K562 (cell line): ENCODE measurements at regions not wholly inside any gene's neighbourhood (a gene's known extent, or its start where the extent isn't known, plus 50 kb on each side); places are given as distances from the start of the nearest gene placed in this dataset.
A peak's percentile ranks its signal among the peaks of the same experiment; 100 is the strongest.

Experiments
- ESRRA ChIP-seq: fragments of 450-650 bp; IDR thresholded peaks from 2 replicates; pipeline ENCODE4 v1.6.1; 2014; ENCODE audit warnings: low read depth, mild to moderate bottlenecking, moderate library complexity, borderline replicate concordance
- JUN ChIP-seq, 2 experiments: sonication (generic) in 1 of 2; formaldehyde crosslinking in 1 of 2; IDR thresholded peaks; 2 replicates each; pipeline versions ENCODE4 v1.6.1 to v1.8.0; 2012 to 2022; ENCODE audit warnings: borderline replicate concordance in 2 of 2, mild to moderate bottlenecking in 2 of 2, improper control_type of control experiment in 1 of 2, low read depth in 1 of 2, low read length in 1 of 2, missing genetic modification reagents in 1 of 2
- PHB ChIP-seq: fragments of 250-450 bp; sonication (Bioruptor Pico); IDR thresholded peaks from 2 replicates; pipeline ENCODE4 v1.5.0; 2021
- SMAD3 ChIP-seq: fragments of 450-650 bp; formaldehyde crosslinking; conservative IDR thresholded peaks from 2 replicates; pipeline ENCODE4 v1.4.0; 2020; ENCODE audit warnings: mild to moderate bottlenecking
- SMARCA4 ChIP-seq: fragments of 450-650 bp; IDR thresholded peaks from 2 replicates; pipeline ENCODE4 v1.6.1; 2016
- SRSF7 ChIP-seq: fragments of 200-400 bp; formaldehyde crosslinking; optimal IDR thresholded peaks from 2 replicates; pipeline ENCODE3; 2017; ENCODE audit warnings: mild to moderate bottlenecking, low read depth, low read length
- TAF1 ChIP-seq: IDR thresholded peaks from 2 replicates; pipeline ENCODE4 v1.6.1; 2011; ENCODE audit warnings: mild to moderate bottlenecking, low read length, moderate library complexity; ENCODE audit not compliant: insufficient read depth, control insufficient read depth, severe bottlenecking; ENCODE audit errors: extremely low read depth
- ZFPM2 ChIP-seq: fragments of 250-450 bp; sonication (Bioruptor Pico); IDR thresholded peaks from 2 replicates; pipeline ENCODE4 v1.5.1; 2022; ENCODE audit warnings: mild to moderate bottlenecking
- ZNF121 ChIP-seq: sonication (generic); formaldehyde crosslinking; conservative IDR thresholded peaks from 2 replicates; pipeline ENCODE4 v1.8.0; 2022; ENCODE audit warnings: missing genetic modification reagents
- ZNF263 ChIP-seq: sonication (generic); formaldehyde crosslinking; IDR thresholded peaks from 2 replicates; pipeline ENCODE4 v1.8.0; 2022; ENCODE audit warnings: mild to moderate bottlenecking, missing genetic modification reagents, borderline replicate concordance
- ZNF354B ChIP-seq: fragments of 250-450 bp; sonication (Bioruptor Pico); IDR thresholded peaks from 2 replicates; pipeline ENCODE4 v1.4.0; 2020
- ZNF408 ChIP-seq: fragments of 250-450 bp; sonication (Bioruptor Pico); IDR thresholded peaks from 2 replicates; pipeline ENCODE4 v1.4.0; 2020; ENCODE audit warnings: low read depth, mild to moderate bottlenecking, moderate library complexity
- ZNF431 ChIP-seq: sonication (generic); formaldehyde crosslinking; IDR thresholded peaks from 2 replicates; pipeline ENCODE4 v1.8.0; 2022; ENCODE audit warnings: mild to moderate bottlenecking, missing genetic modification reagents
- ZNF444 ChIP-seq: fragments of 250-450 bp; sonication (Bioruptor Pico); IDR thresholded peaks from 2 replicates; pipeline ENCODE4 v1.4.0; 2020; ENCODE audit warnings: mild to moderate bottlenecking, moderate library complexity
- ZNF57 ChIP-seq: fragments of 450-650 bp; formaldehyde crosslinking; IDR thresholded peaks from 2 replicates; pipeline ENCODE4 v1.4.0; 2020; ENCODE audit warnings: mild to moderate bottlenecking, moderate library complexity
- ZNF668 ChIP-seq: fragments of 250-450 bp; sonication (Bioruptor Pico); IDR thresholded peaks from 2 replicates; pipeline ENCODE4 v1.8.0; 2022; ENCODE audit warnings: mild to moderate bottlenecking, inconsistent platforms
- TF ChIP-seq, protein P1 (sequence below), 3 experiments: fragments of 200-800 bp in 1 of 3; sonication (Bioruptor generic) in 1 of 3; sonication (generic) in 1 of 3; formaldehyde crosslinking in 1 of 3; IDR thresholded peaks; 2 replicates each; pipeline versions ENCODE4 v1.6.1 to v1.8.0; 2016 to 2022; ENCODE audit warnings: mild to moderate bottlenecking in 2 of 3, missing compliant biosample characterization in 2 of 3, missing genetic modification characterization in 2 of 3, missing genetic modification reagents in 1 of 3
- TF ChIP-seq, protein P2 (sequence below): fragments of 450-650 bp; formaldehyde crosslinking; IDR thresholded peaks from 2 replicates; pipeline ENCODE4 v1.4.0; 2020; ENCODE audit warnings: mild to moderate bottlenecking, moderate library complexity
- TF ChIP-seq, protein P3 (sequence below), 2 experiments: fragments of 450-650 bp; IDR thresholded peaks; 2 replicates each; pipeline ENCODE4 v1.6.1; 2018; ENCODE audit warnings: mild to moderate bottlenecking in 2 of 2, low read depth in 1 of 2; ENCODE audit not compliant: partially characterized antibody in 2 of 2
- TF ChIP-seq, protein P4 (sequence below): fragments of 250-450 bp; sonication (Bioruptor Pico); IDR thresholded peaks from 2 replicates; pipeline ENCODE4 v1.5.0; 2021

DNA sequence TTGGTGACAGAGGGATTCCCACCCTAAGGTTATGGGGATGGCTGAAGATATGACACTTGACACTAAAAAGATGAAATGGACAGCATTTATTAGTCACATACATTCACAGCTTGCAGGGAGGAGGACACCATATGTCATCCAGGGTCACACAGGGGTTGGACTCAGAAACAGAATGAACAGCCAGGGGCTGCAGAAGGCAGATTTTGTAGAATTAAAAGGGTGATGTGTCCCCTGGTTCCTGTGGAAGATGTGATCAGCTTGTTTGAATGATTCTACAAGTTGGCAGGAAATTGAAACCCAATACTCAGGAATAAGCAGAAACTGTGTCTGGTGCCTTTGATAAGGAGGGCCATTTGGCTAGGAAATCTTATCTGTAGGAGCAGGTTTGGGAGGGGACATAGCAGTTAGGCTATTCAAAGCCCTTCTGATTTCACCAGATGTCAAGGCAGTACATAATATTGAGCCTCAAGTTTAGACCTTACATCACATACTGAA, 102.3 kb upstream of the GRIN3A start (continued):
- TF ChIP-seq, protein P1, sequence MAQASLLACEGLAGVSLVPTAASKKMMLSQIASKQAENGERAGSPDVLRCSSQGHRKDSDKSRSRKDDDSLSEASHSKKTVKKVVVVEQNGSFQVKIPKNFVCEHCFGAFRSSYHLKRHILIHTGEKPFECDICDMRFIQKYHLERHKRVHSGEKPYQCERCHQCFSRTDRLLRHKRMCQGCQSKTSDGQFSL (CRISPR knock-in tag; IDR thresholded peaks at IDR 0.05): no peak
- TF ChIP-seq, protein P1 (tag; IDR thresholded peaks at IDR 0.05): no peak
- no peak for TF ChIP-seq ZNF57 (CRISPR knock-in tag)
- TF ChIP-seq, protein P2, sequence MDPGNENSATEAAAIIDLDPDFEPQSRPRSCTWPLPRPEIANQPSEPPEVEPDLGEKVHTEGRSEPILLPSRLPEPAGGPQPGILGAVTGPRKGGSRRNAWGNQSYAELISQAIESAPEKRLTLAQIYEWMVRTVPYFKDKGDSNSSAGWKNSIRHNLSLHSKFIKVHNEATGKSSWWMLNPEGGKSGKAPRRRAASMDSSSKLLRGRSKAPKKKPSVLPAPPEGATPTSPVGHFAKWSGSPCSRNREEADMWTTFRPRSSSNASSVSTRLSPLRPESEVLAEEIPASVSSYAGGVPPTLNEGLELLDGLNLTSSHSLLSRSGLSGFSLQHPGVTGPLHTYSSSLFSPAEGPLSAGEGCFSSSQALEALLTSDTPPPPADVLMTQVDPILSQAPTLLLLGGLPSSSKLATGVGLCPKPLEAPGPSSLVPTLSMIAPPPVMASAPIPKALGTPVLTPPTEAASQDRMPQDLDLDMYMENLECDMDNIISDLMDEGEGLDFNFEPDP (CRISPR knock-in tag): no peak
- TF ChIP-seq TAF1: peak; percentile 23
- TF ChIP-seq ZNF431: peak; percentile 84
- TF ChIP-seq ESRRA: peak; percentile 60; the same call in 1 of the 2 replicates
- no peak; the same call in 1 of the 2 replicates for TF ChIP-seq ZNF444 (CRISPR knock-in tag)
- no peak for TF ChIP-seq ZNF408 (CRISPR knock-in tag)
- peak; percentile 60; the same call in 1 of the 2 replicates for TF ChIP-seq JUN (IDR thresholded peaks at IDR 0.05; ENCODE audit: borderline replicate concordance, low read depth, low read length)
- no peak for TF ChIP-seq JUN (CRISPR knock-in tag; IDR thresholded peaks at IDR 0.05; ENCODE audit: borderline replicate concordance)
- 0 out of 2 replicates have a peak, but pooled peaks have one; percentile 31 for TF ChIP-seq ZNF668
- peak; percentile 91 for TF ChIP-seq SMAD3 (CRISPR knock-in tag)
- TF ChIP-seq ZNF354B (CRISPR knock-in tag): no peak
- TF ChIP-seq, protein P3, sequence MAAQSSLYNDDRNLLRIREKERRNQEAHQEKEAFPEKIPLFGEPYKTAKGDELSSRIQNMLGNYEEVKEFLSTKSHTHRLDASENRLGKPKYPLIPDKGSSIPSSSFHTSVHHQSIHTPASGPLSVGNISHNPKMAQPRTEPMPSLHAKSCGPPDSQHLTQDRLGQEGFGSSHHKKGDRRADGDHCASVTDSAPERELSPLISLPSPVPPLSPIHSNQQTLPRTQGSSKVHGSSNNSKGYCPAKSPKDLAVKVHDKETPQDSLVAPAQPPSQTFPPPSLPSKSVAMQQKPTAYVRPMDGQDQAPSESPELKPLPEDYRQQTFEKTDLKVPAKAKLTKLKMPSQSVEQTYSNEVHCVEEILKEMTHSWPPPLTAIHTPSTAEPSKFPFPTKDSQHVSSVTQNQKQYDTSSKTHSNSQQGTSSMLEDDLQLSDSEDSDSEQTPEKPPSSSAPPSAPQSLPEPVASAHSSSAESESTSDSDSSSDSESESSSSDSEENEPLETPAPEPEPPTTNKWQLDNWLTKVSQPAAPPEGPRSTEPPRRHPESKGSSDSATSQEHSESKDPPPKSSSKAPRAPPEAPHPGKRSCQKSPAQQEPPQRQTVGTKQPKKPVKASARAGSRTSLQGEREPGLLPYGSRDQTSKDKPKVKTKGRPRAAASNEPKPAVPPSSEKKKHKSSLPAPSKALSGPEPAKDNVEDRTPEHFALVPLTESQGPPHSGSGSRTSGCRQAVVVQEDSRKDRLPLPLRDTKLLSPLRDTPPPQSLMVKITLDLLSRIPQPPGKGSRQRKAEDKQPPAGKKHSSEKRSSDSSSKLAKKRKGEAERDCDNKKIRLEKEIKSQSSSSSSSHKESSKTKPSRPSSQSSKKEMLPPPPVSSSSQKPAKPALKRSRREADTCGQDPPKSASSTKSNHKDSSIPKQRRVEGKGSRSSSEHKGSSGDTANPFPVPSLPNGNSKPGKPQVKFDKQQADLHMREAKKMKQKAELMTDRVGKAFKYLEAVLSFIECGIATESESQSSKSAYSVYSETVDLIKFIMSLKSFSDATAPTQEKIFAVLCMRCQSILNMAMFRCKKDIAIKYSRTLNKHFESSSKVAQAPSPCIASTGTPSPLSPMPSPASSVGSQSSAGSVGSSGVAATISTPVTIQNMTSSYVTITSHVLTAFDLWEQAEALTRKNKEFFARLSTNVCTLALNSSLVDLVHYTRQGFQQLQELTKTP (IDR thresholded peaks at IDR 0.05; ENCODE audit: low read depth in 1 of 2, partially characterized antibody in 2 of 2): peak in 1 of 2 experiments; percentile 93
- no peak for TF ChIP-seq ZFPM2
- TF ChIP-seq ZNF263: no peak; the same call in 1 of the 2 replicates
- TF ChIP-seq ZNF121: no peak
- TF ChIP-seq PHB (CRISPR knock-in tag): no peak
- TF ChIP-seq, protein P4, sequence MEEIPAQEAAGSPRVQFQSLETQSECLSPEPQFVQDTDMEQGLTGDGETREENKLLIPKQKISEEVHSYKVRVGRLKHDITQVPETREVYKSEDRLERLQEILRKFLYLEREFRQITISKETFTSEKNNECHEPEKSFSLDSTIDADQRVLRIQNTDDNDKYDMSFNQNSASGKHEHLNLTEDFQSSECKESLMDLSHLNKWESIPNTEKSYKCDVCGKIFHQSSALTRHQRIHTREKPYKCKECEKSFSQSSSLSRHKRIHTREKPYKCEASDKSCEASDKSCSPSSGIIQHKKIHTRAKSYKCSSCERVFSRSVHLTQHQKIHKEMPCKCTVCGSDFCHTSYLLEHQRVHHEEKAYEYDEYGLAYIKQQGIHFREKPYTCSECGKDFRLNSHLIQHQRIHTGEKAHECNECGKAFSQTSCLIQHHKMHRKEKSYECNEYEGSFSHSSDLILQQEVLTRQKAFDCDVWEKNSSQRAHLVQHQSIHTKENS (CRISPR knock-in tag): no peak
- TF ChIP-seq SRSF7: no peak
- TF ChIP-seq SMARCA4: peak; percentile 99
